ENCODE measurements at regions not wholly inside any gene's neighbourhood (a gene's known extent, or its start where the extent isn't known, plus 50 kb on each side); places are given as distances from the start of the nearest gene placed in this dataset.
"Not testable (repeated sequence)": the region's sequence is repeated elsewhere in the genome, so short reads cannot be mapped to it uniquely, and the experiment has no call there.

- not testable (repeated sequence) for TF ChIP-seq CTCF, POLR2A (IDR thresholded peaks at IDR 0.05)
These were observed 487.2 kb upstream of the ADGRL4 start for GRCh38 chr1:79493702-79494101.

Data from right lobe of liver (tissue), 4 donors.